ENCODE measurements at regions not wholly inside any gene's neighbourhood (a gene's known extent, or its start where the extent isn't known, plus 50 kb on each side); places are given as distances from the start of the nearest gene placed in this dataset.

- intact Hi-C loops (cut with DNase I) = no loop called here
- ATAC-seq = peak in 3 of 4 donors; percentile 7 to 69 (median 36)
- FAIRE-seq = no peak
Measured at GRCh38 chr4:151561551-151562256, 152.7 kb downstream of the FHIP1A start.

DNA sequence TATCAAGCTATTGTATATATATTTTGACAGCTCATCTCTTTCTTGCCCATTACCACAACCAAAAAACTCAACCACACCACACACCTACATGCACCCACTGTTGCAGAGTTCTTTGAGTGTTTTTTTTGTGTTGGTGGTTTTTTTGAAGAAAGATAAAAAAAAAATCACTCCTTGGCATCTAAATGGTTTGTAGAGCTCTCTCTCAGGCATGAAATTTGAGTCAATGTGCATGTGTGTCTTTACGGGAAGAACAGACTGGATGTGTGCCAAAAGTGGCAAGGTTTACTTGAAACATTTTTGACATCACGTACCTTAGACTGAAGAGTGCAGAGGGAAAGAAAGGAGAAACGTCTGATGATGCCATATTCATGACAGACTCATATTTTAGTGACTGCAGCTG, 154.2 kb downstream of the FHIP1A start:
- H3K27ac ChIP-seq = peak overlapping the region in 2 of 4 donors; percentile 42 to 43
- TF ChIP-seq, protein P1, sequence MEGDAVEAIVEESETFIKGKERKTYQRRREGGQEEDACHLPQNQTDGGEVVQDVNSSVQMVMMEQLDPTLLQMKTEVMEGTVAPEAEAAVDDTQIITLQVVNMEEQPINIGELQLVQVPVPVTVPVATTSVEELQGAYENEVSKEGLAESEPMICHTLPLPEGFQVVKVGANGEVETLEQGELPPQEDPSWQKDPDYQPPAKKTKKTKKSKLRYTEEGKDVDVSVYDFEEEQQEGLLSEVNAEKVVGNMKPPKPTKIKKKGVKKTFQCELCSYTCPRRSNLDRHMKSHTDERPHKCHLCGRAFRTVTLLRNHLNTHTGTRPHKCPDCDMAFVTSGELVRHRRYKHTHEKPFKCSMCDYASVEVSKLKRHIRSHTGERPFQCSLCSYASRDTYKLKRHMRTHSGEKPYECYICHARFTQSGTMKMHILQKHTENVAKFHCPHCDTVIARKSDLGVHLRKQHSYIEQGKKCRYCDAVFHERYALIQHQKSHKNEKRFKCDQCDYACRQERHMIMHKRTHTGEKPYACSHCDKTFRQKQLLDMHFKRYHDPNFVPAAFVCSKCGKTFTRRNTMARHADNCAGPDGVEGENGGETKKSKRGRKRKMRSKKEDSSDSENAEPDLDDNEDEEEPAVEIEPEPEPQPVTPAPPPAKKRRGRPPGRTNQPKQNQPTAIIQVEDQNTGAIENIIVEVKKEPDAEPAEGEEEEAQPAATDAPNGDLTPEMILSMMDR (IDR thresholded peaks at IDR 0.05) = no peak
- FAIRE-seq = no peak

More at GRCh38 chr4:151561551-151562256, 152.7 kb downstream of the FHIP1A start:
- WGBS, 2 donors = 20 to 36% methylated on average over 1 of the region's 1 CpG
- Histone ChIP-seq H3K27me3 (no peaks in the 10 kb centered on the region), H3K4me3 (no peak overlapping the region), H3K36me3 (no peaks in the 10 kb centered on the region), H3K27ac (peak overlapping the region in 1 of 4 donors; percentile 25), H3K4me1 (peaks cover 17 to 38% (median 27%) of the 10 kb centered on the region in 3 donors), H3K9me3 (no peaks in the 10 kb centered on the region)
- no peak for DNase-seq
- TF ChIP-seq, protein P1 (IDR thresholded peaks at IDR 0.05) = no peak

DNA sequence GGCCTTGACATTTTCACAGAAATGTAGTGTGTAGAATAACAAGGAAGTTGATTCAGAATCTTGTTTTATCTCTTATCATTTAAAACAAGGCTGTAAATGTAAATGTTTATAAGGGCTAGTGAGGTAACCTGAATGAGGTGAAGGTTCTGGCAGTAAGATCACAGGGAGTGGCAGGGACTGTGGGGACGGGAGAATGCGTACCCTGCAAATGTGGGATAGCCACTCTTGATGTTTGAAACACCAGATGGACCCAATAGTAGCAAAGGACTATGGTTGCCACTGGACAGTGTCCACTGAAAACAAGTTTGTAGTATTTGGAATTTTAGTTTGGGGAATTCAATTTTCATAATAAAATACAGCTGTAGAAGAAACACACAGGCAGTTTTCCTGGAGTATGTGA, 155.3 kb downstream of the FHIP1A start:
- WGBS, 2 donors = 24 to 43% methylated on average over 2 of the region's 2 CpGs
- Histone ChIP-seq H3K9me3 (no peaks in the 10 kb centered on the region), H3K4me1 (peaks cover 17 to 41% (median 31%) of the 10 kb centered on the region in 3 donors), H3K27me3 (no peaks in the 10 kb centered on the region), H3K36me3 (no peaks in the 10 kb centered on the region), H3K27ac (peak overlapping the region in 3 of 4 donors; percentile 22 to 43 (median 42)), H3K4me3 (no peak overlapping the region)
- peak in 1 of 6 donors; percentile 30 for DNase-seq
- ATAC-seq = peak; percentile 15 to 79 (median 60)
- peak; percentile 93 for FAIRE-seq
- TF ChIP-seq, protein P1 (IDR thresholded peaks at IDR 0.05) = no peak
- intact Hi-C loops (cut with DNase I) = no loop called here

More for the DNA sequence above, 154.2 kb downstream of the FHIP1A start:
- peak in 2 of 6 donors; percentile 32 to 38 for DNase-seq
- intact Hi-C loops (cut with DNase I) = no loop called here
- H3K36me3 ChIP-seq = no peaks in the 10 kb centered on the region
- H3K4me3 ChIP-seq = no peak overlapping the region
- peaks cover 17 to 41% (median 29%) of the 10 kb centered on the region in 3 donors for H3K4me1 ChIP-seq
- ATAC-seq = peak; percentile 47 to 75 (median 54)
- H3K9me3 ChIP-seq = no peaks in the 10 kb centered on the region
- H3K27me3 ChIP-seq = no peaks in the 10 kb centered on the region
- 12 to 14% methylated on average over 3 of the region's 3 CpGs for WGBS, 2 donors

DNA sequence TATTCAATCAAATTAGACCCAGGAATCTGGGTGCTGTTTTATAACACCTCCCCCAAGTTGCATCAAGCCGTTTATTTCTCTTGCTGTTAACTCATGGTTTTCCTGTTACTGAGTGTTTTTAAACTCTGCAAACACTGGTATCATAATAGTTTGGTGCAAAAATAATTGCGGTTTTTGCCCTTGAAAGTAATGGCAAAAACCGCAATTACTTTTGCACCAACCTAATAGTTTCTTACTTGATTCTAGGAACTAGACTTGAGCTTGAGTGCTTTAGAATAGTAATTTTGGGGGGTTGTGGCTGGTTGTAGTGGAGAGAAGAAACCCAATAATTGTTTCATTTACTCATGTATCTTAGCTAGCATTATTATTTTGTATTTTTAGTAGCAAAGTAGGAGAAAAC, 156.6 kb downstream of the FHIP1A start:
- peaks cover 17 to 41% (median 33%) of the 10 kb centered on the region in 3 donors for H3K4me1 ChIP-seq
- intact Hi-C loops (cut with DNase I) = no loop called here
- TF ChIP-seq, protein P1 (IDR thresholded peaks at IDR 0.05) = no peak
- 37 to 46% methylated on average over 3 of the region's 3 CpGs for WGBS, 2 donors
- H3K4me3 ChIP-seq = no peak overlapping the region
- H3K9me3 ChIP-seq = no peaks in the 10 kb centered on the region
- no peaks in the 10 kb centered on the region for H3K36me3 ChIP-seq
- DNase-seq (no peak), ATAC-seq (no peak), FAIRE-seq (no peak)
- no peak overlapping the region for H3K27ac ChIP-seq
- H3K27me3 ChIP-seq = no peaks in the 10 kb centered on the region

DNA sequence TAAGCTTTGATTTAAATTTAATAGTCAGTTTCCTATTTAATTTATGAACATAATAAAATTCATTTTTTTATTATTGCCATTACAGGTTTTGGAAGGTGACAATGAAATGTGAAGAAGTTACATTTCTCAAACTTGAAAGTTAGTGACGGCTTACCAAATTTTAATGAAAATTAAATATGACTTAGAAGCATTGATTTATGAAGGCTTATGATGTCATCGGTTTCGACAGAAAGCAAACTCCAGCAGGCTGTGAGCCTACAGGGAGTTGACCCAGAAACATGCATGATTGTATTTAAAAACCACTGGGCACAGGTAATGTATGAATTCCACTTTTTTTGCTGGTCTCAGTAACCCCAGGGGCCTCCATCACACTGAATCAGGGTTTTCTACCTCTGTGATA, 157.1 kb downstream of the FHIP1A start:
- TF ChIP-seq, protein P1 (IDR thresholded peaks at IDR 0.05) = no peak
- Histone ChIP-seq H3K9me3 (no peaks in the 10 kb centered on the region), H3K4me1 (peaks cover 17 to 41% (median 33%) of the 10 kb centered on the region in 3 donors), H3K27me3 (no peaks in the 10 kb centered on the region), H3K4me3 (no peak overlapping the region), H3K36me3 (no peaks in the 10 kb centered on the region), H3K27ac (no peak overlapping the region)
- DNase-seq (no peak), FAIRE-seq (no peak), ATAC-seq (no peak)
- WGBS, 2 donors = 81 to 84% methylated on average over 3 of the region's 3 CpGs
- intact Hi-C loops (cut with DNase I) = no loop called here
